Umbilical cord (tissue), 1 donor: ENCODE measurements at regions not wholly inside any gene's neighbourhood (a gene's known extent, or its start where the extent isn't known, plus 50 kb on each side); places are given as distances from the start of the nearest gene placed in this dataset.
A peak's percentile ranks its signal among the peaks of the same experiment; 100 is the strongest.
"Not testable (repeated sequence)": the region's sequence is repeated elsewhere in the genome, so short reads cannot be mapped to it uniquely, and the experiment has no call there.

Experiments used
- DNase-seq: peaks from one replicate; pipeline ENCODE4 v3.0.0-alpha.2; 2015; ENCODE audit warnings: low spot score

DNA sequence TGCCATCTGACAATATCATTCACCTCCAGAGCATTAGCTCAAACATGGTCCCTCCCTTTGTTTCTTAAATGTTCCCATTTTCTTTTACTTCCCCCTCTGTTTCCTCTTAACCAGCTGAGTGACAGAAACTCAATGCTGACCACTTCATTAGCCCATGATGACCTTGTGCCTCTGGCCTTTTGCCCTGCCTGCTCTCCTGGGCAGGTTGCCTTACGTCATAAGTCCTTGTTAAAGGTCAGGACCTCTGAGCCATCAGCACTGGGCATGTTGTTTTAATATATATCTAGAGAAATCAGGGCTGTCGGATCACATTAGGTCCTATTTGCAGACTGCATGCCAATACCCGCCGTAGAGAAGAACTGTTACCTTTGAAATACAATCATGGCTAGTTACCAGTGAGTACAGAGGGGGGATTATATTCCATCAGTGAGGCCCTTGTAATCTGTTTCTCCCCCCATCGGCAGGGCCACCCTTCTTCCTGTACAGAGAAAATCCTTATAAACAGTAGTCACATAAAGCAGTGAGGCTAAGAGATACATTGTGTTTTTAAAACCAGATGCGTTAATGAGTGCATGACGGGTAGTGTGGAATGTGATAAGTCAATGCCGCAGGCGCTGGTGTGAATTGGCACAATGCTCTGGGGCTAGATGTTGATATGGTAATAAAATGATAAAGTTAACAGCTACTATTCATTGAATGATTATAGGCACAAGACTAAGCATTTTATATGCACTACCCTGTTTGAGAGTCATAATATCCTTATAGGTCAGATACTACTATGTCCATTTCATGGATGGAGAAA is 94.3 kb upstream of the ZFHX3 start:
- no peak for DNase-seq

DNA sequence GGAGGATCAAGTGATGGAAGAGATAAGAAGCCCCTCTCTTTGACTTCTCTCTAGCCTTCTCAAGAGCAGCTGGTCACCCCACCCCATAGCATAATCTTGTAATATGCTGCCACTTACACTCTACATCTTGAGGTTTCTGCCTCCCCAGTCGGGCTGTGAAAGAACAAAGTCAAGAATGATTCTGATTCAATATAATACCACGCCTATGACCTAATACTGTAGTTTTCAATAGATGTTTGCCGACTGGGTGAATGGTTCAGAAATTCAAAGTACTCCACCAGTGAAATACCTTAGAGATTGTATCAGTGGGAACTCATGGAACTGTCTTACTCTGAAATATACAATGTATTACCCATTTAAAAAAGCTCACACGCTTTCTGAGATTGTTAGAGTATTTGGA is 93.0 kb upstream of the ZFHX3 start:
- no peak for DNase-seq

DNA sequence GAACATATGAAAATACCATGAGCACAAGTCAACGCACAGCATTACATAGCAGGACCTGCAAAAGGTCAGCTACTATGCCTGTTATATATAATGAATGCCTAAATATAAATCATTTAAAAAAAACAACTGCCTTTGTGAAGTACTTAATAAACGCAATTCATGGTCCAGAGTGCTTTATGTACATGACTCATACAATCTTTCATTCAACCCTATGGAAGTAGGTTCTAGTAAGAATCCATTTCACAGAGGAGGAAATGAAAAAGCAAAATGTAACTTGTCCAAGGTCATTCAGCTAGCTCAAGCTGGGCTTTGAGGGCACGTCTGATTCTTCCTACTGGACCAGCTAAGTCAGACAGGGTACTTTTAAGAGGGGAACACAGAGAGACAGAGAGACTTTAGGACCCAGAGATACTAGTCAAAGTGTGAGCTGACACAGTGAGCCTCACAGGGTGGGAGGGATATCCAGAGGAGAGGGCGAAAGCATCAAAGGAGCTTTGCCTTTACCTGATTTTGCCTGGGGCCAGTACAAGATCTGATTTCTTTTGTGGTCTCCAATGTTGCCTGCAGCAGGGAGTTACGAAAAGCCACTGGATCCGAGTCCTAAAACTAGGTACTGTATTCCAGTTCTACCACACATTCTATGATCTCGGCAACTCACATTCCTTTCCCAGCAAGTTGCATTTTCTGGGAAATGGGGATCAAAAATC is 83.4 kb upstream of the ZFHX3 start:
- DNase-seq, result no peak

DNA sequence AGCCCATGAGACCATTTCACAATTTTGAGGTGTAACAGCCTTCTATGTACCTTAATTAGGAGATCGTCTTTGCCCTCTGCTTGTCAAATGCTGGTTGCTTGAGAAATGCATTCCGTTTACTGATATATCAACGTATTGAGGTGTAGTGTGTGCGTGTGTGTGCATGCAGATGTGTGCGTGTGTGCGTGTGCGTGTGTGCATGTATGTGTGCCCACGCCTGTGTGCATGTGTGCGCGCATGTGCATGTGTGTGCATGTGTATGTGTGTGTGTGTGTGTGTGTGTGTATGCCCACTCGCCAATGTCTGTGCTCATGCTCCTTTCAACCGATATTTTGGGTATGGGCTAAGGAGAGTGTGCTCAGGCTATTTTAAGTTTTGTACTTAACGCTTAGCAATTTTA is 81.5 kb upstream of the ZFHX3 start:
- no peak for DNase-seq

DNA sequence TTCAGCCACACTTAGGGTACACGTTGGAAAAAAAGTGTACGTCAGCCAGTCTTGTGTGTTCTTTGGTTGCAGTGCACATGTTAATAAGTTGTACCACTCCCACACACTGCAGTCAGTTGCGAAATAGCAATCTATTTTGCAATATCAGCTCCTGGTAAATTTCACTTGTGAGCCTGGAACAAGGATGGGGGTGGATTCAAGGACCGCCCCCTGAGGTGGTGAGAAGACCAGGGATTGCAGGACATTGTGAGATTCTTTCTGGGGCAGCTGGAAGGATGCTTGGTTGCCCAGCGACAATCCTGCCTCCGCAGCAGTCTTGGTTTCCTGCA is 78.6 kb upstream of the ZFHX3 start:
- peak; percentile 83 for DNase-seq

DNA sequence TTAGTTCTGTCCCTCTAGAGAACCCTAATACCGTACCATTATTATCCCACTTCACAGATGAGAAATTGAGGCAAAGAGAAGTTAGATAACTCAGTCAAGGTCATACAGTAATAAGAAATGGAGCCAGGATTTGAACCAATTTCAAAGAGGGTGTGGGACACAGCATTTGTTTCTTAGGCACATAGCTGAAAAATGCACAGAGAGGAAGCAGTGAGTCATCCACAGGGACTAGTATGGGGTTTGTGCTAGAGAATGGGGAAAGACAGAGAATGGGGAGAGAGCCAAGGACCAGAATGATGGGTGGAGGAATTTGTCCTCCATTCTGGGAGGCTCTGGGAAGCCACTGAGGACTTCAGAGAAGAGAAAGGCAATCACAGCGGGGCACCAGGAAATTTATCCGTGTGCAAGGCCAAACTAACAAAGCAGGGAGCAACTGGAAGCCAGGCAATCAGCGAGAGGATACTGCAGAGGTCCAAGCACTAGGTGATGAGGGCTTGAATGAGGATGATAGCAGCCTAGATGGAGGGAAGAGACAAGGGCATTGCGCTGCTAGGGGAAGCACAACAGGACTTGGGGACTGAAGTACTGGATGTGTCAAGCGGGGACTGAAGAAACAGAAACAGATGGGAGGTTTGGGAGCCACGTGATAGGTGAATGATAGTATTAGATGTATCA is 78.1 kb upstream of the ZFHX3 start:
- peak; percentile 63 for DNase-seq

DNA sequence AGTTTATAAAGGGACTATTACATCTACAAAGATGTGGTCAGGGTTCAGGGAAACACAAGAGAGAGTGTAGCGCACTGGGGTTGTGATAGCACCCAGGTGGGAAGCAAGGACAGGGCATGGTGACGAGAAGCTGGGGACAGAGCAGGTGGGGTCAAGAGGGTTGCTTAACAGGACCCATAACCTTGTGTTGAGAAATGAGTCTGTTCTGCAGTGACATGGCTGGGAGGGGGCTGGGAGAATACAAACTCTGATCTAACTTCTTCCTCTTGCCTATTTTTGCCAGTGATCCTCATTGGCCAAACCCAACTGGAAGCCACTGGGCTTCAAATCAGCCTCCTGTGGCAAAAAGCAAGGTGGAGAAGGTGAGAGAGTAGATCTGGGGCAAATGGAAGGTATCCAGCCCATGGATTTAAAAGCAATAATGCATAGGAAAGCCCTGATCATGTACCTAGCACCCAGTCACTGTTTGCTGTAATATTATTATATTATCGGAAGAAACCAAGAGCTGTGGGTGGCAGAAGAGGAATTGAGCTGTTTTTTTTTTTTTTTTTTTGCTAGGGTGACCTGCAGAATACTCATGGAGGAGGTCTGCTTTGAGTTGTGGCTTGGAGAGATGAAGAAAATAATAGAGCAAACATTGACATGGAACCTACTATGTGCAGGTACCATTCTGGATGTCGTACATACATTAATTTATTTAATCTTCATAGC is 76.9 kb upstream of the ZFHX3 start:
- DNase-seq, result no peak

DNA sequence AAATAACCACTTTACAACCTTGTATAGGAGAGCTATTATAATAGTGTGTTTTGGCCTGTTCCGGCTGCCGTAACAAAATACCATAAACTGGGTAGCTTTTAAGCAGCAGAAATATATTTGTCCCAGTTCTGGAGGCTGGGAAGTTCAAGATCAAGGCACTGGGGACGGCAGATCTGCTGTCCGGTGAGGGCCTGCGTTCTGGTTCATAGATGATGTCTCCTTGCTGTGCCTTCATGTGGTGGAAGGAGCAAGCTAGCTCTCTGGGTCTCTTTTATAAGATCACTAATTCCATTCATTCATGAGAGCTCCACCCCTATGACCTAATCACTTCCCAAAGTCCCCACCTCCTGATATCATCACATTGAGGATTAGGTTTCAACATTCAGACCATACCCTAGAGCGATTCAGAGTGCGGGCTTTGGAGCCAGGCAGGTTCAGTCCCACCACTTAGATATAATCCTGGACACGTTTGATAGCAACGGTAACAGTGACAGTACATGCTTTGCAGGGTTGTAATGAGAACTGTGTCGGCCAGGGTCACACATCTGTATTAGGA is 76.2 kb upstream of the ZFHX3 start:
- DNase-seq, result no peak

DNA sequence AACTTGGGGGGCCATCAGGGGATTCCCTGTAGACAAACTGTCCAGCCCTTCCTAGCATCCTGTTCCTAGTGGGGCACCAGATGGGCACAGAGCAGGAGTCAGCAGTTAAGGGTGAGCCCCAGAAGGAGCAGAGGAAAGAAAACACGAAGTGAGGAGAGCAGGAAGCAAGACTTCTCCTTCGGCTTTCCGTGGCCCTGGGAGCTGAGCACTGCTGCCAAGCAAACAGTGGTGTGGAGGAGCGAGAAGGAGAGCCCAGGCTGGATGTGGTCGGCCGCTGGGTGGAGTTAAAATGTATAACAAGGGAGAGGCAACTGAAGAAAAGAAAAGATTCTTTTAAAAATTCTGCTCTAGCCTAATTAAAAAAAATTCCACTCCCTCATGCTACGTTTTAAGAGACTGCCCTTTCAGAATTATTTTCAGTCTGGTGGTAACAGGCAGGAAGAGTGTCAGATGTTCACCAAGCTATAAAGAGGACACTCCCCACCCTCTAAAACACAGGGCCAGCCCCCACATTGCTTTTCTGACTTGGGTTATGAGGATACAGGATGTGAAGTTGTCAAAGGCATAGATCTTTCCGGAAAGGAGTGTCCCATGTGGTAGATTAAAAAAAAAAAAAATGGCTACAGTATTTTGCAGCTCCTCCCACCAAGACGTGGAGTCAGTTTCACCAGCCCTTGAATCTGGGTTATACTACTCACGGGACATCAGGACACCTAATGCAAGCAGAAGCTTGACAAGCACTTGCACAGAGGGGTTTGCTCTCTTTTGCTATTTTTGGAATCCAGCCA is 74.9 kb upstream of the ZFHX3 start:
- peak; percentile 48 for DNase-seq

DNA sequence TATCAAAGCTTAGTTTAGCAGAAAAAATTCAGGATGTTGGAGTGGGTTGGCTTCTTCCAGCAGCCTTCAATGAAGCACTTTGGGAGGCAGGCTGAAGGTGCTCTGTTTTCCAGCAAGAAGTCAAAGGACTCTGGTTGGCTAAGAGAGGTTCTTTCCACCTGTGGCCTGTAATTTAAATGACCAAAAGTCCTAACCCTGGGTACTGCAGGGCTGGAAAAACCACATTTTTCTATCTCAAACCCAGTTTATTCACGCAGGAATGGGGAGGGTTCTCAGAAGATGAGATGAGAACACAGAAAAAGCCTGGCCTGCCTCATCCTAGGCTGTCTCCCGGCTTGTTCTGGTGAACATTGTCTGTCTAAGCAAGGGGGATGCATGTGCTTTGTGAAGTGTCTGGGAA is 68.6 kb upstream of the ZFHX3 start:
- DNase-seq, result no peak

DNA sequence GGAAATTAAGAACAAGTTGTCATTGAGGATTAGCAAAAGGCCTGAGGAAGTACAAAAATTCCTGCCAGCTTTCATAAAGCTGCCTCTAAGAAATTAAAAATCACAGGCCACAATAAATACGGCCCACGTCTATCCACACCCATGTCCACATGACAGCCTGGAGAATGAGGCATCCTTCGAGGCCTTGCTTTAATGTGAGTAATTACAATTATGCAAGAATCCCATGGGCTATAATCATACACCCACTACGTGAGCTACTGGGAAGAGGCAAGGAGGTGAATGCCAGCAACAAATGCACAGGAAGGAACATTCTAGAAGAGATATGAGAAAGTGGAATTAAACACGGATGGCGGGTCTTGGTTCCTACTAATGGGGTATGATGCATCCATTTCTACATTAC is 65.4 kb upstream of the ZFHX3 start:
- no peak for DNase-seq

DNA sequence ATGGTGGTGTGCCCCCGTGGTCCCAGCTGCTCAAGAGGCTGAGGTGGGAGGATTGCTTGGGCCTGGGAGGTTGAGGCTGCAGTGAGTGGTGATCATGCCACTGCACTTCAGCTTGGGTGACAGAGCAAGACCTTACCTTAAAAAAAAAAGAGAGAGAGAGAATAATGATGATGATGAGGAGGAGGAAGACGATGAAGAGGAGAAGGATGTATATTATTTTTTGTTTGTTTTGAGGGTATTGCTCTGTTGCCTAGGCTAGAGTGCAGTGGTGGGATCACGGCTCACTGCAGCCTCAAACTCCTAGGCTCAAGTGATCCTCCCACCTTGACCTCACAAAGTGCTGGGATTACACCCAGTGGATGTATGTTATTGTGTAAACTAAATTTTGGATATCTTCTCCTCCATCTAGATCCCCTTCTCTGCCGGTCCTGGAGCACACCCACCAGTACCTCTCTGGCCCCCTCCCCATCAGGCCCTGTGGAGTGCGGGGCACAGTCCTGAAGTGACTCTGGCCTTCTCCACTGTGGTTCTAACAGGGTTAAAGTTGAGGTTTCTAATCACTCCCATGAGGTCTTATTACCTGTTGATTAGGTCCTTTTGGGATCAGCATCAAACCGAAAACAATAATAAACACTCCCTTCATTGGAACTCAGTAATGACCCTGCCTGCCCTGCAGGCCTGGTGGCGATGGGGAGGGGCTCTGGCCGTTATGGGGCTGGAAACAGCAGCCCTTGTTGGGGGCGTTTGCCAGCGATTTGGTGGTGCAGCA is 60.5 kb upstream of the ZFHX3 start:
- DNase-seq, result no peak

DNA sequence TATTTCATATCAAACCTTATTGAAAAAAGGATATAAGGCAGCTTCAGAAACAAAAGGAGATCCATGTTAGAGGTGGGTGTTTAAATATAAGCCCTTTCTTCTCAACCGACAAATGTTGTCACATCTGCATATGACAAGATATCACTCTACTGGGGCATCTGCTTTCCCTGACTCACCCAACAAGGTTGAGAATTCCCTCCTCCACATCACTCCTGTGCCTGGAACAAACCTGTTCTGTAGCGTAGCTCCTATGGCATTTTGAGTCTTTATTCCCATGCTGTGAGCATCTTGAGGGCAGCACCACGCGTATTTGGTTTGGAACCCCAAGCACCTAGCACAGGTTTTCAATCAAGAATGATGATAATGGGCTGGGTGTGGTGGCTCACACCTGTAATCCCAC is 59.4 kb upstream of the ZFHX3 start:
- no peak for DNase-seq

DNA sequence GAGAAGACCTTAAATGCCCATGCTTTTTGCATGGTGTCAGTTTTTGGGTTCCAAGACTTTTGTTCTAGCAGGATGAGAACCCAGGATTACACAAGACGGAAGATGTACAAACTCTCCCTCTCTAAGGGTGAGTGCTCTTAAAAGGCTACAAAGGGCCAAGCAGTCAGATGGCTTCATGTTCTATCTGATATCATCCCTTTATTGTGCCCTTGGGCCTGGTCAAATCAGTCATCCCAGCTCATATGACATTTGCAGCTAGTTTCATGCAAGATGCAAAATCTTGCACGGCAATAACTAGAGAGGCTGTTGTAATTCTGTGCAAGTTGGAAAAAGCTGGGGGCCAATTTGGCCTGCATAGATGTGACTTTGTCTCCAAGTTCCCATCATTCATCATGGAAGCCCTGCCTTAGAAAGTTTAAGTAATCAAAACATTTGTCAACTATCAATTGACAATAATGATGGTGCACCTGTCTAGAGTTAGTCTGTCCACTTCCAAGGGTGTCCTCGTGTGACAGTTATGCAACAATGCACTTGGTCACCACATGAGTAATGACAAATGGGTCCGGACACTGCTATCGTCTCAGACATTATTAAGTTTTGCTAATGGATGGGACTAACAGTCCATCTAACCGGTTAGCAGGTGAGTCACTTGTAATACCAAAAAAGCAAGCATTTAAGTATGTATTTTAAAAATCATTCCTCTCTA is 58.6 kb upstream of the ZFHX3 start:
- DNase-seq, result no peak

DNA sequence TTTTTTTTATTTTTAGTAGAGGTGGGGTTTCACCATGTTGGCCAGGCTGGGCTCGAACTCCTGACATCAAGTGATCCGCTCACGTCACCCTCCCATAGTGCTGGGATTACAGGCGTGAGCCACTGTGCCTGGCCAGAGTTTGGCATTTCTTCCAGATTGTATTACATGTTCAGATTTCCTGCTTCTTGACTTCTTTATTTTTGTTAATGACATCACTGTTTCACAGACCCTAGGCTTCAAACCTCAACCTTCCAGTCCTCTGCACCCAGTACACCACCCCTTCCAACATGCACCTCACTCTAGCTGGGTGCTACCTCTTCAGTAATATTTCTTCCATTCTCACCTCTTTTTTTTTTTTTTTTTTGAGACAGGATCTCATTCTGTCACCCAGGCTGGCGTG is 53.6 kb upstream of the ZFHX3 start:
- DNase-seq, result no peak

DNA sequence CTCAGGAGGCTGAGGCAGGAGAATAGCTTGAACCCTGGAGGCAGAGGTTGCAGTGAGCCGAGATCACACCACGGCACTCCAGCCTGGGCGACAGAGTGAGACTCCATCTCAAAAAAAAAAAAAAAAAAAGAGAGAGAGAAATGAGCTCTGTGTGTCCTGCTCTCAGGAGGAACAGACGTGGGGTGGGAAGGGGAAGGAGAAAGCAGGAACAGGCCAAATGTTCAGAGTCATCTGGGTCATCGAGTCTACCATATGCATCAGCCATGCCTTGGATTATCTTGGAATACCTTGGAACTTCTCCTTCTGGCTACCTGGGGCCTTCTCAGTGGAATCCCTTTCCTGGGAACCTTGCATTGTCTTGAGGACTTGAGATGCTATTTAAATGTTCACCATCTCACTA is 51.7 kb upstream of the ZFHX3 start:
- not testable (repeated sequence) for DNase-seq
